ENCODE measurements at regions not wholly inside any gene's neighbourhood (a gene's known extent, or its start where the extent isn't known, plus 50 kb on each side); places are given as distances from the start of the nearest gene placed in this dataset.
"Not testable (repeated sequence)": the region's sequence is repeated elsewhere in the genome, so short reads cannot be mapped to it uniquely, and the experiment has no call there.

GRCh38 chr12:131601499-131601898, 109.4 kb upstream of the SFSWAP start:
- TF ChIP-seq, protein P1, sequence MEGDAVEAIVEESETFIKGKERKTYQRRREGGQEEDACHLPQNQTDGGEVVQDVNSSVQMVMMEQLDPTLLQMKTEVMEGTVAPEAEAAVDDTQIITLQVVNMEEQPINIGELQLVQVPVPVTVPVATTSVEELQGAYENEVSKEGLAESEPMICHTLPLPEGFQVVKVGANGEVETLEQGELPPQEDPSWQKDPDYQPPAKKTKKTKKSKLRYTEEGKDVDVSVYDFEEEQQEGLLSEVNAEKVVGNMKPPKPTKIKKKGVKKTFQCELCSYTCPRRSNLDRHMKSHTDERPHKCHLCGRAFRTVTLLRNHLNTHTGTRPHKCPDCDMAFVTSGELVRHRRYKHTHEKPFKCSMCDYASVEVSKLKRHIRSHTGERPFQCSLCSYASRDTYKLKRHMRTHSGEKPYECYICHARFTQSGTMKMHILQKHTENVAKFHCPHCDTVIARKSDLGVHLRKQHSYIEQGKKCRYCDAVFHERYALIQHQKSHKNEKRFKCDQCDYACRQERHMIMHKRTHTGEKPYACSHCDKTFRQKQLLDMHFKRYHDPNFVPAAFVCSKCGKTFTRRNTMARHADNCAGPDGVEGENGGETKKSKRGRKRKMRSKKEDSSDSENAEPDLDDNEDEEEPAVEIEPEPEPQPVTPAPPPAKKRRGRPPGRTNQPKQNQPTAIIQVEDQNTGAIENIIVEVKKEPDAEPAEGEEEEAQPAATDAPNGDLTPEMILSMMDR (conservative IDR thresholded peaks at IDR 0.05) = not testable (repeated sequence)
- not testable (repeated sequence) for TF ChIP-seq ZFX (IDR thresholded peaks at IDR 0.05)
